Activated T-helper 2 cell treated with anti-CD3 and anti-CD28 coated beads, Interferon-gamma antibody, Interleukin-2, Interleukin-4, amounts not matched to agents 10 μg/mL and 5 μg/mL and 100 μg/mL, durations not matched to agents 14 hours and 24 hours and 36 hours (primary cell): ENCODE measurements at regions not wholly inside any gene's neighbourhood (a gene's known extent, or its start where the extent isn't known, plus 50 kb on each side); places are given as distances from the start of the nearest gene placed in this dataset.

Experiments used
- DNase-seq: peaks from one replicate; pipeline ENCODE4 v3.0.0; 2021; ENCODE audit warnings: low spot score
- H3K27ac Mint-ChIP-seq: one replicate; pipeline ENCODE4 v1.8.0; 2021; ENCODE audit warnings: mixed read lengths
- H3K27me3 Mint-ChIP-seq: one replicate; pipeline ENCODE4 v1.8.0; 2021; ENCODE audit warnings: low read depth, mixed read lengths
- H3K36me3 Mint-ChIP-seq: one replicate; pipeline ENCODE4 v1.8.0; 2021; ENCODE audit warnings: low read depth, mixed read lengths
- H3K4me1 Mint-ChIP-seq: one replicate; pipeline ENCODE4 v1.8.0; 2021; ENCODE audit warnings: low read depth, mixed read lengths
- H3K4me3 Mint-ChIP-seq: one replicate; pipeline ENCODE4 v1.8.0; 2021; ENCODE audit warnings: low read depth, mild to moderate bottlenecking, moderate library complexity, mixed read lengths
- H3K9me3 Mint-ChIP-seq: one replicate; pipeline ENCODE4 v1.8.0; 2021; ENCODE audit warnings: mixed read lengths
- intact Hi-C: fragments of 100-400 bp; cut with micrococcal nuclease; formaldehyde crosslinking; loops from one replicate; pipeline ENCODE4 v1.15.1; 2023

- H3K27me3 Mint-ChIP-seq: no peaks in the 10 kb centered on the region
- no peaks in the 10 kb centered on the region for H3K36me3 Mint-ChIP-seq
- no peak for DNase-seq
- intact Hi-C loops: no loop called here
- H3K27ac Mint-ChIP-seq: no peak overlapping the region
- no peaks in the 10 kb centered on the region for H3K9me3 Mint-ChIP-seq
- no peak overlapping the region for H3K4me3 Mint-ChIP-seq
- no peaks in the 10 kb centered on the region for H3K4me1 Mint-ChIP-seq
These were observed 91.1 kb upstream of the ACTRT2 start for GRCh38 chr1:2930016-2930815.

- DNase-seq: no peak
- H3K4me3 Mint-ChIP-seq: no peak overlapping the region
- intact Hi-C loops: no loop called here
- no peak overlapping the region for H3K27ac Mint-ChIP-seq
- no peaks in the 10 kb centered on the region for H3K9me3 Mint-ChIP-seq
- no peaks in the 10 kb centered on the region for H3K4me1 Mint-ChIP-seq
- H3K36me3 Mint-ChIP-seq: no peaks in the 10 kb centered on the region
- no peaks in the 10 kb centered on the region for H3K27me3 Mint-ChIP-seq
These were observed 90.1 kb upstream of the ACTRT2 start for GRCh38 chr1:2930913-2931723.

GRCh38 chr1:2931724-2932401 is 89.4 kb upstream of the ACTRT2 start:
- intact Hi-C loops: no loop called here
- no peak for DNase-seq
- Mint-ChIP-seq H3K36me3 (no peaks in the 10 kb centered on the region), H3K27me3 (no peaks in the 10 kb centered on the region), H3K27ac (no peak overlapping the region), H3K4me3 (no peak overlapping the region), H3K4me1 (no peaks in the 10 kb centered on the region), H3K9me3 (no peaks in the 10 kb centered on the region)

GRCh38 chr1:2932671-2933350 is 88.5 kb upstream of the ACTRT2 start:
- intact Hi-C loops: no loop called here
- no peaks in the 10 kb centered on the region for H3K4me1 Mint-ChIP-seq
- H3K9me3 Mint-ChIP-seq: no peaks in the 10 kb centered on the region
- no peaks in the 10 kb centered on the region for H3K36me3 Mint-ChIP-seq
- H3K27ac Mint-ChIP-seq: no peak overlapping the region
- DNase-seq: no peak
- no peak overlapping the region for H3K4me3 Mint-ChIP-seq
- H3K27me3 Mint-ChIP-seq: no peaks in the 10 kb centered on the region

GRCh38 chr1:2933431-2934155 is 87.7 kb upstream of the ACTRT2 start:
- intact Hi-C loops: no loop called here
- no peaks in the 10 kb centered on the region for H3K27me3 Mint-ChIP-seq
- no peak overlapping the region for H3K27ac Mint-ChIP-seq

GRCh38 chr1:2934156-2934540 is 87.1 kb upstream of the ACTRT2 start:
- no peak for DNase-seq
- Mint-ChIP-seq H3K9me3 (peaks cover 5% of the 10 kb centered on the region), H3K4me3 (no peak overlapping the region), H3K27me3 (no peaks in the 10 kb centered on the region), H3K4me1 (no peaks in the 10 kb centered on the region), H3K27ac (no peak overlapping the region), H3K36me3 (no peaks in the 10 kb centered on the region)
- intact Hi-C loops: no loop called here

More at GRCh38 chr1:2933431-2934155, 87.7 kb upstream of the ACTRT2 start:
- H3K9me3 Mint-ChIP-seq: peaks cover 5% of the 10 kb centered on the region
- no peaks in the 10 kb centered on the region for H3K4me1 Mint-ChIP-seq
- H3K36me3 Mint-ChIP-seq: no peaks in the 10 kb centered on the region
- no peak for DNase-seq
- no peak overlapping the region for H3K4me3 Mint-ChIP-seq

- no peak for DNase-seq
- no peaks in the 10 kb centered on the region for H3K27me3 Mint-ChIP-seq
- intact Hi-C loops: no loop called here
- peaks cover 5% of the 10 kb centered on the region for H3K9me3 Mint-ChIP-seq
- H3K27ac Mint-ChIP-seq: no peak overlapping the region
- no peak overlapping the region for H3K4me3 Mint-ChIP-seq
- H3K36me3 Mint-ChIP-seq: no peaks in the 10 kb centered on the region
- H3K4me1 Mint-ChIP-seq: no peaks in the 10 kb centered on the region
These were observed 86.6 kb upstream of the ACTRT2 start for GRCh38 chr1:2934642-2935081.

- Mint-ChIP-seq H3K4me3 (no peak overlapping the region), H3K36me3 (no peaks in the 10 kb centered on the region), H3K27ac (no peak overlapping the region), H3K27me3 (no peaks in the 10 kb centered on the region), H3K4me1 (no peaks in the 10 kb centered on the region), H3K9me3 (peaks cover 5% of the 10 kb centered on the region)
- intact Hi-C loops: no loop called here
- no peak for DNase-seq
These were observed 86.1 kb upstream of the ACTRT2 start for GRCh38 chr1:2935184-2935583.

GRCh38 chr1:2935751-2936390 is 85.4 kb upstream of the ACTRT2 start:
- no peaks in the 10 kb centered on the region for H3K27me3 Mint-ChIP-seq
- no peak overlapping the region for H3K4me3 Mint-ChIP-seq
- intact Hi-C loops: no loop called here
- H3K9me3 Mint-ChIP-seq: peaks cover 8% of the 10 kb centered on the region
- H3K27ac Mint-ChIP-seq: no peak overlapping the region
- H3K4me1 Mint-ChIP-seq: no peaks in the 10 kb centered on the region
- DNase-seq: no peak
- no peaks in the 10 kb centered on the region for H3K36me3 Mint-ChIP-seq

GRCh38 chr1:2936559-2937515 is 84.4 kb upstream of the ACTRT2 start:
- intact Hi-C loops: no loop called here
- H3K27ac Mint-ChIP-seq: no peak overlapping the region
- H3K4me3 Mint-ChIP-seq: no peak overlapping the region
- no peaks in the 10 kb centered on the region for H3K4me1 Mint-ChIP-seq
- DNase-seq: no peak
- H3K36me3 Mint-ChIP-seq: no peaks in the 10 kb centered on the region
- H3K9me3 Mint-ChIP-seq: peaks cover 15% of the 10 kb centered on the region
- H3K27me3 Mint-ChIP-seq: no peaks in the 10 kb centered on the region

GRCh38 chr1:2937805-2938204 is 83.5 kb upstream of the ACTRT2 start:
- no peak overlapping the region for H3K4me3 Mint-ChIP-seq
- H3K27ac Mint-ChIP-seq: no peak overlapping the region
- no peaks in the 10 kb centered on the region for H3K27me3 Mint-ChIP-seq
- H3K4me1 Mint-ChIP-seq: no peaks in the 10 kb centered on the region
- DNase-seq: no peak
- H3K36me3 Mint-ChIP-seq: no peaks in the 10 kb centered on the region
- intact Hi-C loops: no loop called here
- peaks cover 15% of the 10 kb centered on the region for H3K9me3 Mint-ChIP-seq
